Panc1 (cell line): ENCODE measurements at regions not wholly inside any gene's neighbourhood (a gene's known extent, or its start where the extent isn't known, plus 50 kb on each side); places are given as distances from the start of the nearest gene placed in this dataset.

Experiments
- ATAC-seq: fragments of 200-7000 bp; cut with Tn5 transposase; 2 replicates; pipeline ENCODE4 v1.9.1; 2020; ENCODE audit warnings: mild to moderate bottlenecking, moderate library complexity
- BruUV-seq: library from RNA; stranded (reverse); fragments of 400-500 nt; replicated peaks from 2 replicates; lab custom pipeline; 2021; lab: Mats Ljungman, UMichigan
- CTCF ChIA-PET: fragments of 300-600 bp; sonication (Branson Sonifier 250); formaldehyde crosslinking; loops from one replicate; lab custom pipeline; 2022; ENCODE audit warnings: antibody characterized with exemption; lab: Charles Lee
- POLR2A ChIA-PET: fragments of 300-600 bp; sonication (Branson Sonifier 250); formaldehyde crosslinking; loops from one replicate; lab custom pipeline; 2022; ENCODE audit warnings: antibody characterized with exemption; lab: Charles Lee
- DNase-seq: peaks from one replicate; pipeline ENCODE4 v3.0.0-alpha.2; 2010; ENCODE audit warnings: low read depth, low spot score
- H3K27ac ChIP-seq: 2 replicates; pipeline ENCODE4 v1.5.1; 2011; ENCODE audit warnings: mild to moderate bottlenecking, low read length, inconsistent platforms
- H3K27me3 ChIP-seq: fragments of 200-500 bp; sonication (Bioruptor generic); 2 replicates; pipeline ENCODE4 v1.6.0; 2014; ENCODE audit warnings: low read length, inconsistent platforms; ENCODE audit not compliant: control insufficient read depth, insufficient read depth
- H3K36me3 ChIP-seq: fragments of 200-500 bp; sonication (Bioruptor generic); 2 replicates; pipeline ENCODE4 v1.5.1; 2014; ENCODE audit warnings: inconsistent platforms, mild to moderate bottlenecking, low read length, moderate library complexity; ENCODE audit not compliant: control insufficient read depth, insufficient read depth
- H3K4me1 ChIP-seq: 2 replicates; pipeline ENCODE4 v1.5.1; 2011; ENCODE audit warnings: inconsistent platforms, mild to moderate bottlenecking, low read length, moderate library complexity; ENCODE audit not compliant: control insufficient read depth, insufficient read depth
- H3K4me3 ChIP-seq, 2 experiments: 2 replicates each; pipeline ENCODE4 v1.5.1; 2011 to 2012; ENCODE audit warnings: low read depth in 2 of 2, low read length in 2 of 2, mild to moderate bottlenecking in 2 of 2, inconsistent platforms in 1 of 2, moderate library complexity in 1 of 2
- H3K9me3 ChIP-seq: fragments of 200-500 bp; sonication (Bioruptor generic); 2 replicates; pipeline ENCODE4 v1.5.1; 2014; ENCODE audit warnings: low read depth, mild to moderate bottlenecking, inconsistent platforms, low read length, moderate library complexity; ENCODE audit not compliant: control insufficient read depth, insufficient read depth
- CTCF ChIP-seq: fragments of 450-650 bp; IDR thresholded peaks from 2 replicates; pipeline ENCODE4 v1.5.1; 2017; ENCODE audit warnings: mild to moderate bottlenecking
- POLR2AphosphoS5 ChIP-seq: IDR thresholded peaks from 2 replicates; pipeline ENCODE4 v1.6.1; 2012; ENCODE audit warnings: mild to moderate bottlenecking, low read depth, low read length, moderate library complexity
- SIN3A ChIP-seq: IDR thresholded peaks from 2 replicates; pipeline ENCODE4 v1.6.1; 2012; ENCODE audit warnings: low read depth, mild to moderate bottlenecking, low read length, moderate library complexity, borderline replicate concordance; ENCODE audit not compliant: insufficient read depth
- TCF7L2 ChIP-seq: IDR thresholded peaks from 2 replicates; pipeline ENCODE4 v1.6.1; 2011; ENCODE audit warnings: mild to moderate bottlenecking, low read depth, low read length, inconsistent platforms
- in situ Hi-C: cut with HindIII; loops from 2 replicates; pipeline ENCODE4 v1.10.0; 2016; ENCODE audit warnings: low sequenced_read_pairs, low pct_unique_long_range_greater_than_20kb
- intact Hi-C: fragments of 100-400 bp; cut with micrococcal nuclease; formaldehyde crosslinking; loops from one replicate; pipeline ENCODE4 v1.10.0; 2022; ENCODE audit not compliant: unreplicated experiment
- TF ChIP-seq, protein P1 (sequence below), 2 experiments: IDR thresholded peaks; 2 replicates each; pipeline ENCODE4 v1.6.1; 2011 to 2012; ENCODE audit warnings: low read depth in 2 of 2, control low read depth in 1 of 2, low read length in 1 of 2, mild to moderate bottlenecking in 1 of 2, moderate library complexity in 1 of 2; ENCODE audit not compliant: insufficient read depth in 1 of 2

DNA sequence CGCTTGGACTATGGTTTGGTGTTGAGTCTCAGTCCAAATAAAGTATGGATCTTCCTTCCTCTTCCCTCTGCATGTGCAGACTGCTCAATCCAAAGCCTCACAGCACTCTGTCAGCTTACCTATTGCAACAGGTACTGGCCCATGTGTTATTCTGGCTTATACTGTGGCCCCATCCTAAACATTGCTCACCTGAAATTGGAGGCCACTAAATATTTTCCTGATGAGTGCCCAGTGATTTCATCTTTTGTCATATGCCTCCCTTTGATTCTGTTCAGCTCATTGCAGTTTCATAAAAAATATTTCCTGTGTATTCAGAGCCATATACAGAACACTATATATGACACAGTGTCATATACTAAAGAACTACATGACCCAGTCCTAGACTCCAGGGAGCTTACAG, 86.3 kb upstream of the FAM136A start:
- intact Hi-C loops (no loop called here), in situ Hi-C loops (no loop called here)
- Histone ChIP-seq H3K9me3 (no peaks in the 10 kb centered on the region), H3K4me3 (no peak overlapping the region), H3K36me3 (no peaks in the 10 kb centered on the region), H3K27ac (no peak overlapping the region), H3K4me1 (no peaks in the 10 kb centered on the region), H3K27me3 (no peaks in the 10 kb centered on the region)
- TF ChIP-seq TCF7L2: no peak
- no peak for TF ChIP-seq POLR2AphosphoS5
- TF ChIP-seq, protein P1, sequence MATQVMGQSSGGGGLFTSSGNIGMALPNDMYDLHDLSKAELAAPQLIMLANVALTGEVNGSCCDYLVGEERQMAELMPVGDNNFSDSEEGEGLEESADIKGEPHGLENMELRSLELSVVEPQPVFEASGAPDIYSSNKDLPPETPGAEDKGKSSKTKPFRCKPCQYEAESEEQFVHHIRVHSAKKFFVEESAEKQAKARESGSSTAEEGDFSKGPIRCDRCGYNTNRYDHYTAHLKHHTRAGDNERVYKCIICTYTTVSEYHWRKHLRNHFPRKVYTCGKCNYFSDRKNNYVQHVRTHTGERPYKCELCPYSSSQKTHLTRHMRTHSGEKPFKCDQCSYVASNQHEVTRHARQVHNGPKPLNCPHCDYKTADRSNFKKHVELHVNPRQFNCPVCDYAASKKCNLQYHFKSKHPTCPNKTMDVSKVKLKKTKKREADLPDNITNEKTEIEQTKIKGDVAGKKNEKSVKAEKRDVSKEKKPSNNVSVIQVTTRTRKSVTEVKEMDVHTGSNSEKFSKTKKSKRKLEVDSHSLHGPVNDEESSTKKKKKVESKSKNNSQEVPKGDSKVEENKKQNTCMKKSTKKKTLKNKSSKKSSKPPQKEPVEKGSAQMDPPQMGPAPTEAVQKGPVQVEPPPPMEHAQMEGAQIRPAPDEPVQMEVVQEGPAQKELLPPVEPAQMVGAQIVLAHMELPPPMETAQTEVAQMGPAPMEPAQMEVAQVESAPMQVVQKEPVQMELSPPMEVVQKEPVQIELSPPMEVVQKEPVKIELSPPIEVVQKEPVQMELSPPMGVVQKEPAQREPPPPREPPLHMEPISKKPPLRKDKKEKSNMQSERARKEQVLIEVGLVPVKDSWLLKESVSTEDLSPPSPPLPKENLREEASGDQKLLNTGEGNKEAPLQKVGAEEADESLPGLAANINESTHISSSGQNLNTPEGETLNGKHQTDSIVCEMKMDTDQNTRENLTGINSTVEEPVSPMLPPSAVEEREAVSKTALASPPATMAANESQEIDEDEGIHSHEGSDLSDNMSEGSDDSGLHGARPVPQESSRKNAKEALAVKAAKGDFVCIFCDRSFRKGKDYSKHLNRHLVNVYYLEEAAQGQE (IDR thresholded peaks at IDR 0.05; ENCODE audit: insufficient read depth in 1 of 2, low read depth in 2 of 2, low read length in 1 of 2): no peak
- no peak for TF ChIP-seq CTCF
- TF ChIP-seq SIN3A: no peak
- ATAC-seq: no peak
- ChIA-PET POLR2A (no interaction called here), CTCF (no interaction called here)
- DNase-seq: no peak
- BruUV-seq: no TSS peak

DNA sequence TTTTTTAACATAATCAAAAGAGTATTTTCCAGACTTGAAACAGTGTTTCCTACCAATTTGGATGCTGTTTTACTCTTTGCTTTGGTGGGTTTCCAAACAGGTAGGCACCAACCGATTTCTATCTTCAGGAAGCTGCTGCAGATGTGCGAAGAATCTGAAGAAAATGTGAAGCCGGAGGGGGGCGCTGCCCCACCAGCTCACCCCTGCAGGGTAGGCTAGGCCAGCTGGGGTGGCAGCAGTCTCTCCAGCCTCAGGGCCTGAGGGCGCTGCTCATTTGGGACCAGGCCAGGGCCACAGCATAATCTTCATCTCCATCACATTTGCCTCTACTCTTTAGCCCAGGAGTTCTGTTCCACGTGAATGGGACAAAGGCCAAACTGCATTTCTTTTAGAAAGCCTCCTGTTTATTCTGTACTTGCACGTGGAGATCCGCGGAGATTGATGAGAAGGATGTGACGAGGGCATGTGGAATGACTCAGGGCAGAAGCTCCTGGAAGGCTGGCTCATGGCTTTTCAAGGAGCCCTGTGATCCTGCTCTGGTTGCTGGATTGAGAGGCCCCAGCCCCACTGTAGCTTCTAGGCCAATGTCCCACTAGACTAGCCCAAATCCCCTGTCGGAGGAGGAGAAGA, 84.2 kb upstream of the FAM136A start:
- BruUV-seq: no TSS peak
- no peaks in the 10 kb centered on the region for H3K27me3 ChIP-seq
- DNase-seq (no peak), ATAC-seq (no peak)
- in situ Hi-C loops: no loop called here
- TF ChIP-seq CTCF: no peak
- TF ChIP-seq, protein P1 (IDR thresholded peaks at IDR 0.05; ENCODE audit: insufficient read depth in 1 of 2, low read depth in 2 of 2, low read length in 1 of 2): no peak
- TF ChIP-seq POLR2AphosphoS5: no peak
- no peak for TF ChIP-seq TCF7L2
- no peak for TF ChIP-seq SIN3A
- H3K4me3 ChIP-seq: no peak overlapping the region
- H3K36me3 ChIP-seq: no peaks in the 10 kb centered on the region
- CTCF ChIA-PET: interaction anchor here (0.9 kb wide), 1 partner anchor 68 kb away, joined by 4 read pairs; no protein-coding TSS in a partner anchor
- intact Hi-C loops: no loop called here
- no peaks in the 10 kb centered on the region for H3K9me3 ChIP-seq
- no peaks in the 10 kb centered on the region for H3K4me1 ChIP-seq
- POLR2A ChIA-PET: no interaction called here
- H3K27ac ChIP-seq: no peak overlapping the region
